ENCODE measurements at regions not wholly inside any gene's neighbourhood (a gene's known extent, or its start where the extent isn't known, plus 50 kb on each side); places are given as distances from the start of the nearest gene placed in this dataset.

DNA sequence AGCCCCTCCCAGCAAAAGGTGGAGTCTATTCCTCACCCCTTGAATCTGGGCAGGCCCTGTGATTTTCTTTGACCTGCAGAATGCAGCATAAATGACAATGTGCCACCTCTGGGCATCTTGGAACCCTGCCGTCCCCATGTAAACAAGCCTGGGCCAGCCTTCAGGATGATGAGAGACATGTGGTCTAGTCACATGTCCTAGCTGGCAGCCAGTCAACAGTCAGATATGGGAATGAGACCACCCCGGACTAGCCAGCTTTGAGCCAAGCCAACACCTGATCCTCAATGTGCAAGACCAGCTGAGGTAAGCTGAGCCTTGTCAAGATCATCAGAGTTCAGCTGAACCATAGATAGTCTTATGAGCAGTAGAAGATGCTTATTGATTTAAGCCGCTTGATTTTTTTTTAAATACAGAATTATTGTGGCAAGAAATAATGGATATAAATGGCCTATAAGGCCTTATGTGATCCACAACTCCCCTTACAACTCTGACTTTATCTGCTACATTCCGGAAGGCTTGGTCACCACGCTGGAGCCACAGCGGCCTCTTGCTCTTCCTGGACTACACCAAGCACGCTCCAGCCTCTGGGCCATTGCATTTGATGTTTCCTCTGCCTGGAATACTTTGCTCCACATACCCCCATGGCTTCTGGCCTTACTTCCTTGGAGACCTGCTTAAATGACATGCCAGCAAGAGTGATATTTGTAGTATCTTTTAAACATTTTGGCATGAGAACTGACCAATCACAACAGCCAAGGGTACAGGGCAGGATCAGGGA, 225.9 kb upstream of the SESN3 start:
- no peak overlapping the region for H3K4me3 Mint-ChIP-seq
- Histone ChIP-seq H4K8ac (replicated peaks; ENCODE audit: insufficient read length, low read depth, low read length) (no peak overlapping the region), H4K5ac (ENCODE audit: insufficient read length, low read depth, low read length) (no peak overlapping the region), H2BK12ac (ENCODE audit: insufficient read length, low read depth, low read length) (no peak overlapping the region), H3K56ac (ENCODE audit: insufficient read length, low read depth, low read length) (no peak overlapping the region), H3K4me2 (ENCODE audit: insufficient read depth, insufficient read length, low read length) (no peak overlapping the region), H2BK120ac (ENCODE audit: low read depth, low read length, poor library complexity, severe bottlenecking) (no peak overlapping the region), H2BK5ac (ENCODE audit: insufficient read length, low read length) (no peak overlapping the region), H3K79me1 (ENCODE audit: insufficient read depth, low read depth, low read length, poor library complexity, severe bottlenecking) (no peaks in the 10 kb centered on the region), H3K23me2 (ENCODE audit: insufficient read length, low read depth, low read length, poor library complexity, severe bottlenecking) (no peaks in the 10 kb centered on the region), H3K18ac (ENCODE audit: insufficient read length, low read depth, low read length) (no peak overlapping the region), H3K4ac (ENCODE audit: low read depth, low read length) (no peak overlapping the region), H2AFZ (ENCODE audit: low read length) (no peak overlapping the region), H3K9ac (ENCODE audit: extremely low read depth, insufficient read length, low read length) (no peak overlapping the region), H4K20me1 (ENCODE audit: control insufficient read depth, insufficient read depth, insufficient read length) (no peaks in the 10 kb centered on the region), H3K4me1 (ENCODE audit: insufficient read depth, low read length) (peaks cover 2% of the 10 kb centered on the region; the same call in 1 of the 2 replicates), H4K91ac (ENCODE audit: insufficient read length, low read depth, low read length) (no peak overlapping the region), H3K79me2 (ENCODE audit: insufficient read depth, low read length) (no peaks in the 10 kb centered on the region), H2BK15ac (ENCODE audit: low read depth, low read length) (no peak overlapping the region), H2AK5ac (ENCODE audit: insufficient read length, low read length) (no peak overlapping the region), H3K14ac (ENCODE audit: insufficient read depth, low read length) (no peak overlapping the region), H3K23ac (ENCODE audit: insufficient read length, low read depth, low read length) (no peak overlapping the region), H3K27me3 (ENCODE audit: insufficient read depth, low read length) (no peaks in the 10 kb centered on the region), H2BK20ac (ENCODE audit: low read depth, low read length, poor library complexity, severe bottlenecking) (no peak overlapping the region), H3K9me3 (ENCODE audit: control insufficient read depth, low read depth, low read length) (no peaks in the 10 kb centered on the region), H3K27ac (ENCODE audit: insufficient read length, low read depth, low read length) (no peak overlapping the region), H3T11ph (ENCODE audit: low read length) (no peak overlapping the region)
- no CpG with 5 or more reads among the region's 7 CpGs for WGBS (ENCODE audit: extremely low coverage, insufficient read length, low lambda C conversion rate)
- H3K36me3 Mint-ChIP-seq (ENCODE audit: insufficient read depth in 1 of 3, low read depth in 3 of 3), result no peaks in the 10 kb centered on the region; a peak in 1 of 7 replicates
- TF ChIP-seq, protein P1, sequence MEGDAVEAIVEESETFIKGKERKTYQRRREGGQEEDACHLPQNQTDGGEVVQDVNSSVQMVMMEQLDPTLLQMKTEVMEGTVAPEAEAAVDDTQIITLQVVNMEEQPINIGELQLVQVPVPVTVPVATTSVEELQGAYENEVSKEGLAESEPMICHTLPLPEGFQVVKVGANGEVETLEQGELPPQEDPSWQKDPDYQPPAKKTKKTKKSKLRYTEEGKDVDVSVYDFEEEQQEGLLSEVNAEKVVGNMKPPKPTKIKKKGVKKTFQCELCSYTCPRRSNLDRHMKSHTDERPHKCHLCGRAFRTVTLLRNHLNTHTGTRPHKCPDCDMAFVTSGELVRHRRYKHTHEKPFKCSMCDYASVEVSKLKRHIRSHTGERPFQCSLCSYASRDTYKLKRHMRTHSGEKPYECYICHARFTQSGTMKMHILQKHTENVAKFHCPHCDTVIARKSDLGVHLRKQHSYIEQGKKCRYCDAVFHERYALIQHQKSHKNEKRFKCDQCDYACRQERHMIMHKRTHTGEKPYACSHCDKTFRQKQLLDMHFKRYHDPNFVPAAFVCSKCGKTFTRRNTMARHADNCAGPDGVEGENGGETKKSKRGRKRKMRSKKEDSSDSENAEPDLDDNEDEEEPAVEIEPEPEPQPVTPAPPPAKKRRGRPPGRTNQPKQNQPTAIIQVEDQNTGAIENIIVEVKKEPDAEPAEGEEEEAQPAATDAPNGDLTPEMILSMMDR (conservative IDR thresholded peaks at IDR 0.05), result no peak
- no peak for DNase-seq
- no peaks in the 10 kb centered on the region for H3K9me3 Mint-ChIP-seq
- H3K27me3 Mint-ChIP-seq (ENCODE audit: low read depth), result peaks cover 1% of the 10 kb centered on the region
- peaks cover 8 to 10% of the 10 kb centered on the region in 2 experiments for H3K4me1 Mint-ChIP-seq
- peak overlapping the region in 1 of 3 experiments; percentile 38; a peak in 1 of 7 replicates for H3K27ac Mint-ChIP-seq
